Myocyte (in vitro differentiated cells): ENCODE measurements at regions not wholly inside any gene's neighbourhood (a gene's known extent, or its start where the extent isn't known, plus 50 kb on each side); places are given as distances from the start of the nearest gene placed in this dataset.
"Not testable (repeated sequence)": the region's sequence is repeated elsewhere in the genome, so short reads cannot be mapped to it uniquely, and the experiment has no call there.

Experiments used
- DNase-seq: peaks from one replicate; pipeline ENCODE4 v3.0.0-alpha.2; 2012; ENCODE audit warnings: low read depth

DNA sequence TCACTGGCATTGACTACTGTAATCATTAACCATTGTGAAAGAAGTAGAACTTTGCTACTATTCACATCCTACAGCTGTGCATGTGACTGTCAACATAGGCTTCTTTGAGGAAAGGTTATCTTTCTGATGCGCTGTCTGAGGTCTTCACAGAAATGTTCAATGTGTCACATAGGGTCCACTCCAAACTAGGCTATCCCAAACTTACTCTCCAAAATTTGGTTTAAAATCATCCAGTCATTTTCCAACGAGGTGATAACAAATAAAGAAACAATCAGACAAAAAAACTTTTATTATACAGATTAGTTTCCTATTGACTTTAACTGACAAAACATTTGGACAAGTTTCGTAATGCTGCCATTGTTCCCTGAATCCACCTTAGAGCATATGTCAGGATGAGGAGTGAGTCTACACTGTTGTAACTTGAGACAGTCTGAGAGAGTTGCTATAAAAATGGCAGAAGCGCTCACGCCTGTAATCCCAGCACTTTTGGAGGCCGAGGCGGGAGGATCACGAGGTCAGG is 511.6 kb downstream of the PLOD2 start:
- DNase-seq, result no peak

DNA sequence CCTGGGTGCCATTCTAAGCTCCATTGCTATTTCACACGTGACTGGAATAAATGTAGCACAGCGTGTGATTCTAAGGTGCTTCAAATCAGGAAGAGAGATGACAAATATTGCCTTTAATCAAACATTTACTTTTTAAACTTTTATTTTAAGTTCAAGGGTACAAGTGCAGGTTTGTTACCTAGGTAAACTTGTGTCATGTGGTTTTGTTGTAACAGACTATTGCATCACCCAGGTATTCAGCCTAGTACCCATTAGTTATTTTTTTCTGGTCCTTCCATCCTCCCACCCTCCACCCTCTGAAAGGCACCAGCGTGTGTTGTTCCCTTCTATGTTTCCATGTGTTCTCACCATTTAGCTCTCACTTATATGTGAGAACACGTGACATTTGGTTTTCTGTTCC is 510.8 kb downstream of the PLOD2 start:
- no peak for DNase-seq

DNA sequence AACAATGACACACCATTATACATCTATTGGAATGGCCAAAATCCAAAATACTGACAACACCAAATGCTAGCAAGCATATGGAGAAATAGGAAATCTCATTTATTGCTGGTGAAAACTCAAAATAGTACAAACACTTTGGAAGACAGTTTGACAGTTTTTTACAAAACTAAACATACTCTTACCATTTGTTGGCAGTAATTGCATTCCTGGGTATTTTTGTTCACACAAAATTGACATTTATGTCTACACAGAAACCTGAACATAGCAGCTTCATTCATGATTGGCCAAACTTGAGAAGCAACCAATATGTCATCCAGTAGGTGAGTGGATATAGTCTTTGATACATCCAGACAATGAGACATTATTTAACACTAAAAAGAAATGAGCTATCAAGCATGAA is 489.9 kb downstream of the PLOD2 start:
- DNase-seq, result no peak

DNA sequence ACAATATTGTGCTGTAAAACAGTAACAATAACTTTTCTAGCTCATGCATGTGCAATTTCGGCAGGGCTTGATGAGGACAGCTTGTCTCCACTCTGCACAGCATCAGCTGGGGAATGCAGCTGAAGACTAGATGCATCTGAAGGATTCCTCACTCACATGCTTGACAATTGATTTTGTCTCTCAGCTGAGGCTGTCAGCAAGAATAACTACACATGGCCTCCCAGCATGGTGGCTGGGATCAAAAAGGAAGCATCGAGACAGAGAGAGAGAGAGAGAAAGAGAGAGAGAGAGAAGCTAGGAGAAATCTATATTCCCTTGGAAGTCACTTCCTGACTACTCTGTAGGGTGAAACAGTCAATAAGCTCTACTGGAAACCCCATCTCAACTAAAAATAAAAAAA is 487.1 kb downstream of the PLOD2 start:
- no peak for DNase-seq

DNA sequence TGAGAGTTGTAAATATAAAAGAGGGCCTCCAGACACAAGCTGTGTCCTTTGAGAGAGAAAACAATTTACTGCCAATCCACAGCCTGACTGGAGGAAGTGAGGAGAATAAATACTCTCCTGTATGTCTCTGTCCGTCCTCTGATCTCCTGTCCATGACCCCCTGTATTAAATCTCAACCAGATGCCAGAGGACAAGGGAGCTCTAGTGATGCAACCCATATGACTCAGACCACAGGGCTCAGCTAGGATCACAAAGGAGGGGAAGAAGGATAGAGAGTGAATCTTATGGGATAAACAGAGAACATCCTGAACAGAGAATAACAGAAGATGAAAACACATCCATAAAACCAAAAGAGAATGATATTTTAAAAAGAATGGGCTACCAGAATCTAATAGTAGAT is 482.6 kb downstream of the PLOD2 start:
- DNase-seq, result peak; percentile 3

DNA sequence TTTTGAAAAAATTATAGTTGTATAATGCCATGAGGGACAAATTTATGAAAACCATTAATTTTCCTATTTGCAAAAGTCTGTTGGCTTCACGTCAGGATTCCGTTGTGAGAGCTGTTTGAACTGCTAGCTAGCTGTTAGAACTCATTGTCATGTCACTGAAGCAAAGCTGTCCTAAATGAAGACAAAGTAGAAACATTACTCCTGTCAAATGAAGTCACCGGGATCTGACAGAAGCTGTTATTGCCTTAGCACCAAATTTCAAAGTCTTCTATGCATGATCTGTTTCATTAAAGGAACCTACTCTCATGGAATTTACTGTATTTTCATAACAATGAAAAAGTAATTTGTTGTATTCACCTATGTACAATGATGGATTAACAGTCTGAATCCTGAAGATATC is 479.8 kb downstream of the PLOD2 start:
- DNase-seq, result no peak

DNA sequence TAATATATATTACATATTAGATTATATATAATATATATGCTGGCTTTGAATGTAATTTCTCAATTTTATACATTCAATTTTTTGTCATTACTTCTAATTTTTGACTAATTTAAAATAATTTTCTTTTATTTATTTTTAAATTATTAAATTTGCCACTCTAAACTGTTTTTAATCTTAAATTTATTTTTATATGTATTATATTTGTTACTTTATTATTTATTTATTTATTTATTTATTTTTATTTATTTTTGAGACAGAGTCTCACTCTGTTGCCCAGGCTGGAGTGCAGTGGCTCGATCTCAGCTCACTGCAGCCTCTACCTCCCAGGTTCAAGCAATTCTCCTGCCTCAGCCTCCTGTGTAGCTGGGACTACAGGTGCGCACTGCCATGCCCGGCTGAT is 473.0 kb downstream of the PLOD2 start:
- DNase-seq, result not testable (repeated sequence)

DNA sequence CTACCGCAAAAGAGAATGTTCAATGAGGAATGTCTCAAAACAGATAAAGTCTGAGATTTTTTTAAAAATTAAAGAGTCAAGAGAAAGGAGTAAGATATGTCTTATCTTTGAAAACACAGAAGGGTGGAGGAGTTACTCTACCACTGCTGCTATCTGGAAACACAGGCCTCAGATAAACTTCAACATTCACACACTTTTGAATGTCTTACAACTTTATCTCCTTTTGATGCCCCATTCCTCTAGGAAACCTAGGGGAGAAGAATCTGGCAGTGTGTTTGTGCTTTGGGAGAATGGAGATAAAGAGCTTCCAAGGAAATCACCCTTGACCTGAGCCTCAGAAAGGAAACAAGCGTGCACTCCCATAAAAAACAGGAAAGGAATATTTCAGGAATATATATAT is 468.2 kb downstream of the PLOD2 start:
- no peak for DNase-seq

DNA sequence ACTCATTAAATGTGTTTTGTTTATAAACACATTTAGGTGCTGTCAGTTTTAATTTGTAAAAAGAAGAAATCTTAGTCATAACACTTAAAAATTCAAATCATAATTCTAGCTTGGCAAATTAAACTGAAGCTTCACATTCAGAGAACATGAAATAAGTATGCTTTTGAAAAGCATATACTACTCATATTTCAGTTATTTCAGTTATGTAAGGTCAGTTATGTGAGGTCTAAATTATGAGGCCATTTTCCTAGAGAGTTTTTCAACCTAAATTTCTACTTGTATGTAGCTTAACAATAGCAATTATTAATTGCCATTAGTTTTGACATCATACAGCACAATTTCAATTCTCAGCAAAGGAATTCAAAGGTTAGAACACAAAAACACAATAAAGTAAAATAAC is 465.0 kb downstream of the PLOD2 start:
- DNase-seq, result no peak

DNA sequence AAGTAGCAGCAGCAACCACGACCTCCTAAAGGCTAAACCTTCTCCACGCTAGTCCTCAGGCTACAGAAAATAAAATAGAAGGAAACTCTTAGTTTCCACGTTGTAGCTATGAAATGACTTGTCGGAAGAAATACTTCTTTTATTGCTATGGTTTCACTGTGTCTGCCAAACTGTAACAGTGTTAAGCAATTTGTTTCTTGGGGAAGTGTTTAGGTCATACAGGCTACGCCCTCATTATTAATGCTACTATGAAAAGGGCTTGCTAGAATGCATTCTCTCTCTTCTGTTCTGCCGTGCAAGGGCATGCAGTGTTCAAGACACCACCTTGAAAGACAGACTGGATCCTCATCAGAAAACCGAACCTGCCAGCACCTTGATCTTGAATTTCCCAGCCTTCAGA is 462.7 kb downstream of the PLOD2 start:
- no peak for DNase-seq

DNA sequence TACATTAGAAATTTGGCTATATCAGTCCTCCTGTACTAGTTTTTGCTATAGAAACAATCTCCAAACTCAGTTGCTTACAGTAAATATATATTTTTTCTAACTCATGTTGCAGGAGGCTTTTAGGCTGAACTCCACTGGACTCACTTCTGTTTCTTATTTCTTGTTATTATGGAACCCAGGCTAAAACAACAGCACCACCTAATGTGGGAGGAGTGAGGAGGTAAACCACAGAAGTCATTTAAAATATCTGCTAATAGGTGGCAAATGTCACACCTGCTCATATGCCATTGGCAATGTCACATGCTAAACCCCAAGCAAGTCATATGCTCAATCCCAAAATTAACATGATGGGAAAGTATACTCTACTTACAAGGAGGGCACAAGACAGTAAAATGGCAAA is 462.2 kb downstream of the PLOD2 start:
- DNase-seq, result no peak

DNA sequence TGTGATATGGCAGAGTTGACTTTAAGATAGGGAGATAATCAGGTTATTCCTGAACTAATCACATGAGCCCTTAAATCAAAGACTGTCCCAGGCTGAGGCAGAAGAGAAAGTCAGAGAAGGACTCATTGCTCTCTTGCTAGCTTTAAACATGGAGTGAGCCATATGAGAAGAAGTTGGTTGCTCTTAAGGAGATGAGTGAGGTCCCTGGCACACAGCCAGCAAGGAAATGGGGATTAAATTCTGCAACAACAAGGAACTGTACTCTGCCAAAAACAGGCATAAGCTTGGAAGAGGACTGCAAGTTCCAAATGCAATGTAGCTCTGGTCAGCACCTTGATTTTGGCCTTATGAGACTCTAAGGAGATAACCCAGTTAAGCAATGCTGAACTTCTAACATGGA is 457.0 kb downstream of the PLOD2 start:
- peak; percentile 6 for DNase-seq

DNA sequence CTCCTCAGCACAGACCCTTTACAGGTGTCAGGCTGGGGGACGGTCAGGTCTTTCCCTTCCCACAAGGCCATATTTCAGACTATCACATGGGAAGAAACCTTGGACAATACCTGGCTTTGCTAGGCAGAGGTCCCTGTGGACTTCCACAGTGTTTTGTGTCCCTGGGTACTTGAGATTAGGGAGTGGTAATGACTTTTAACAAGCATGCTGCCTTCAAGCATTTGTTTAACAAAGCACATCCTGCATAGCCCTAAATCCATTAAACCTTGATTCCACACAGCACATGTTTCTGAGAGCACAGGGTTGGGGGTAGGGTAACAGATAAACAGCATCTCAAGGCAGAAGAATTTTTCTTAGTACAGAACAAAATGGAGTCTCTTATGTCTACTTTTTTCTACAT is 451.2 kb downstream of the PLOD2 start:
- not testable (repeated sequence) for DNase-seq

DNA sequence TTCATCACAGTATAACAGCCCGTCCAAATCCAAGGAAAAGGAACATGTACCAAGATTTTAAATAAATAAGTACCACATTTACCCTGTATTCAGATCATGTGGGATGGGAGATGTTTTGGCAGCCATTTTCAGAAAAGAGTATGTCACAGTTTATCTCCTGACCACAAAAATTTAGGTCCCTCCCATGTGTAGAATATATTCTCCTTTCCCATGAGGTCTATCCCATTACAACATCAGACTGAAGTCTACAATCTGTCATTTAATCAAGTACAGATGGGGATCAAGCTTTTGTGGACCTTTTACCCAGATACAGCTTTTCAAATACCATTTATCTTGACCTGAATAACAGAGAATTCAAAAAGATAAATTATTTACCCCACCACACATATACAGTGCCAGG is 444.5 kb downstream of the PLOD2 start:
- DNase-seq, result no peak

DNA sequence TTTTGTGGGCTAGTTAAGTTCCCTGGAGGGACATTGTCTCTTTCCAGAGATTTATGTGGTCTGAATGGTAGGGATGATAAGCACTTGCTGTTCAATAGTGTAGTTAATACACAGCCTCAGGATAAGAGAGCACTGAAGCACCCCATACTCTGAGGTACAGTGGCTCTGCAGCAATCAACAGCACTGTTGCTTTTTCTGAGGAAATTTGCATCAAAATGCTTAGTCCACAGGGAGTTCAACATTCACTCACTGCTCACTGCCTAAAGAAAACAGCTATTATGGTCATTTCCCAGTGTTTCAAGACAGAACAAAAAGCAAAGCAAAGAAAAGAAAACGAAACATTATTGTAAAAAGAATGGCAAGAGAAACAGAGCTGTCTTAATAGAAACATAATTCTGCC is 441.9 kb downstream of the PLOD2 start:
- no peak for DNase-seq

DNA sequence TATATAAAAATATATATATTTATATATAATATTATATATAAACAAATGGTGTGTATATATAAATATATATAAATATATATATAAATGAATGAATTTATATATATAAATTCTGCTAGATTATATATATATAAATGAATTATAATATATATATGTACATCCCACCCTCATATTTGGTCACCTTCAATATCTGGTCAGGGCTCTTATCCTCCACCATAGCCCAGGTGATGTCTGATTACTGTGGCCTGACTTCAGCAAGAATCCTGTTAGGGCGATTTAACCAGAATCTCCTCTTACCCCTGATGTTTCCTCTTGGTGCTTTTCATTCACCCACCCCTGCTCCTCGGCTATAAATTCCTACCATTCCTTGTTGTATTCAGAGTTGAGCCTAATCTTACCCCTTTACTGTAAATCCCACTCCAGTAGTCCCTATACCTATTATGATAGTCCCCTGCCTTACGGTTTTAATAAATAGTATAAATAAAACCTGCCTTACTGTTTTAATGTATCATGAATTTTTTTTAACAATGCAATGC is 439.6 kb downstream of the PLOD2 start:
- DNase-seq, result no peak

DNA sequence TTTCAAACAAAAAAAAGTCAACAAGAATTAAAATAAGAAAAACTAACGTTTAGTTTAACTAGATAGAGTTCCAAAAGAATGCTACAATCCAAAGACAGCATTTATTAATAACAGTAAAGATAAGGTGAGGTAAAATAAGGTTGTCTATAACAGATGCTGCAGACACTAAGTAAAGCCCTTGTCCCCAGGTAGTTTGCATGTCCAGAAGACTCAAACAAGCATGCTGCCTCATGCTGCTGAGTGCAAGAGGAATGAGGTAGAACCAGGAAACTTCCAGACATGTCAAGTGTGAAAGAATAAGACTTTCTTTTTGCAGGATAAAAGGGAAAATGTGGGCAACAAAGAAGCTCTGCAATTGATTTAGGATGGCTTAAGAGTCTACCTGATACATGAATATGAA is 439.2 kb downstream of the PLOD2 start:
- DNase-seq, result no peak

DNA sequence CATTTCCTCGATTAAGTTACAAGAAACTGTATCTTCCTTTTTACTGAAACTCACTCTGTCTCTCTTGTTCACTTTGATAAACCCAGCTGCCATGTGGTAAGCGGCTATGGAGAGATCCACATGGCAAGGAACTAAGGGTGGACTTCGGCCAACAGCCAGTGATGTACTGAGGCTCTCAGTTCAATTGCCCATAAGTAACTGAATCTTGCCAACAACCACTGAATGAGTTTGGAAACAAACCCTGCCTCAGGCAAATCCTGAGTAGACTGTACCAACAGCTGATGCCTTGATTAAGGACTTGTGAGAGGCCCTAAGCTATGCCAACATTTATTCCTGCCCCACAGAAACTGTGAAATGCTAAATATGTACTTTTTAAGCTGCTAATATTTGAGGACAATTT is 433.5 kb downstream of the PLOD2 start:
- DNase-seq, result peak; percentile 52

DNA sequence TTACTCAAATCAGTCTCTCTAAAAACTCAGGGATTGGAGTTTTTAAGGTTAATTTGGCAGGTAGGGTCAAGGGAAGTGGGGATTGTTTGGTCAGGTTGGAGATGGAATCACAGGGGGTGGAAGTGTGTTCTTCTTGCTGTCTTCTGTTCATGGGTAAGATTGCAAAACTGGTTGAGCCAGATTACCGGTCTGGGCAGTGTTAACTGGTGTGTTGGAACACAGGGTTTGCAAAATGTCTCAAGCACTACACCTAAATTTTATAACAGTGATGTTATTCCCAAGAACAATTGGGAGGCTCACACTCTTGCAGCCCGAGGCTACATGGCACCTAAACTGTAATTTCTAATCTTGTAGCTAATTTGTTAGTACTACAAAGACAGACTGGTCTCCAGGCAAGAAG is 425.4 kb downstream of the PLOD2 start:
- DNase-seq, result no peak

DNA sequence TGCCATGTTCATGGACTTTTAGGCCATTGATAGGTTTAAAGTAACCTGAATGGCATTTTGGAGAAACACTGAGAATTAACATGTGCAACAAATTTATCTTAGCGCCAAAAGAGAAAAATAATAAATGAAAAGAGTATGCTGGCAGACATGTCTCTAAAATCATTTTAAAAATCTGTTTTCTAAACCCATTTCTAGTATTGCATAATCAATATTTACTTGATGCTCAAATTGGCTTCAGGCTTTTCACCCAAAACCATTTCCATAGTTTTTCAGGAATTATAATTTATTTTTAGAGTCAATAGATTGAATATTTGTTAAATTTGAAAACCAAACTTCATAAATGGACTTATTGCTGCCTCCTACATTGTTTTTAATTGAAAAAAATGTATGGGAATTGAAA is 423.0 kb downstream of the PLOD2 start:
- DNase-seq, result no peak

DNA sequence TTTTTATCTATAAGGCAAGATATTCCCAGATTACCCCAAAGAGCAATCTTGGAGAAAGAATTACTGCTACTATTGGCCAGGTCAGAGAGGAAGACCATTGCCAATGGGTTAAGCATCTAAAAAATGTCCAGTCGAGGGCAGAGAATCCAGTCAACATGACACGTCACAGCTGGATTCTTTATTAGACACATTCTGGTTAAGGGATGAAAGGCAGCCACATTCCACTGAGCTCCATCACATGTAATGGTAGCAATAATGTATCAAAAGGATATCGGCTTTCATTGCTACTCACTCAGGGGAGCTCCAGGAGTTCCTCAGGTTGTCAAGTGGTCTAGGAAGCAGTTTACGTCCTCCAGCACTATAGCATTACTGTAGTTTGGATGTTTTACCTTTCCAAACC is 421.1 kb downstream of the PLOD2 start:
- peak; percentile 22 for DNase-seq

DNA sequence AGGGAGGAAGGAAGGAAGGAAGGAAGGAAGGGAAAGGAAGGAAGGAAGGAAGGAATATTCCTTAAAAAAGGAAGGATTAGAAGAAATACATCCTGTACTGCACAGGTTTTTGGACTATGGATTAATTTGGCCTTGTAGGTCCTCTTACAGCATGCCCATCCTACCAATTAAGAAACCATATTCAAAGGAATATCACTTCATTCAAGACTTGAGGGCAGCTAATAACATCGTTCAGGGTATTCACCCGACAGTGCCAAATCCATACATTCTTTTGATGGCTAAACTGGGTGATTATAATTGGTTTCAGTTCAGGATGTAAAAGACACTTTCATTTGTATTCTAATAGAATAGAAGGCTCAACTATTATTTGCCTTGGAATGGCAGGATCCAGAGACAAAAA is 410.3 kb downstream of the PLOD2 start:
- no peak for DNase-seq

DNA sequence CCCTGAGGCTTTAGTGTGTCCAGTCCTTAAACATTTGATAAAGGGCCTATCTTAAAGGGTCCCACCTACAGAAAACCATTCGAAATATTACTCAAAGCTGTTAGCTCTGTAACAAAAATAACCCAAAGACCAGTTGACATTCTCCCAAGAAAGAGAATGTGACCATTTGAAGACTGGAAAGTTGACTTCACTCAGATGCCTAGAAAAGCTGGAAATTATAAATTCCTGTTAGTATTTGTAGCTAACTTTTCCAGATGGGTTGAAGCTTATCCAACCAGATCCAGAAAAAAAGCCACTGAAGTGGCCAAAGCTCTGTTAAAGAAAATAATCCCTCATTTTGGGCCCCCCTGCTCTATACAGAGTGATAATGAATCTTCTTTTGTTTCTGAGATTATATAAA is 408.4 kb downstream of the PLOD2 start:
- DNase-seq, result no peak
